ENCODE measurements at regions not wholly inside any gene's neighbourhood (a gene's known extent, or its start where the extent isn't known, plus 50 kb on each side); places are given as distances from the start of the nearest gene placed in this dataset.

DNA sequence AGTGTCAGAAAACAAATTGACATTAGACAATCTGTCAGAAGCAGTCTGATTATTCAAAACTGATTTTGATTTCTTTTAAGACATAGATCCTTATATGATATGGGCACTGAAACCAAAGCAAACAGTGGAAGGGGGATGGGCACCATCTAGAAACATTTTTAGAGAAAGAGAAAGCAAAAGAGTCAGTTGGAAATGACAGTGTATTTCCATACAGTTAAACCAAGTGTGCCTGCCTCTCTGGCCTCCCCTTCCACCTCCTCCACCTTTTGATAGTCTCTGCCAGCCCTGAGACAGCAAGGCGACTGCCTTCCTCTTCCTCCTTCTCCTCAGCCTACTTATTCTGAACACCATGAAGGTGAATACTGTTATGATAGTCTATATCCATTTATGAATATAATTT, 949.7 kb downstream of the AMY1C start:
- TF ChIP-seq CTCF (IDR thresholded peaks at IDR 0.05; ENCODE audit: low read depth, low read length) (no peak), POLR2A (IDR thresholded peaks at IDR 0.05; ENCODE audit: extremely low read depth, insufficient read length) (no peak), MAX (IDR thresholded peaks at IDR 0.05; ENCODE audit: low read depth, low read length) (no peak), MYC (IDR thresholded peaks at IDR 0.05; ENCODE audit: low read depth, low read length) (no peak)
